Gastrocnemius medialis (tissue), 4 donors: ENCODE measurements at regions not wholly inside any gene's neighbourhood (a gene's known extent, or its start where the extent isn't known, plus 50 kb on each side); places are given as distances from the start of the nearest gene placed in this dataset.

Experiments
- ATAC-seq, 2 donors: fragments of 150-250 bp; one replicate each; pipeline ENCODE4 v1.9.1; 2016
- DNase-seq, 2 donors: peaks; one replicate each; pipeline ENCODE4 v3.0.0-alpha.2; 2019
- H3K27ac ChIP-seq, 4 donors: fragments of 200-600 bp; sonication (generic); 1 replicate in 1 of 4; 2 replicates in 3 of 4; pipeline ENCODE4 v1.5.1; 2016 to 2018; ENCODE audit warnings: mild to moderate bottlenecking in 2 of 4, moderate library complexity in 1 of 4
- H3K27me3 ChIP-seq, 3 donors: fragments of 200-600 bp; sonication (generic) in 2 of 3; 1 replicate in 1 of 3; 2 replicates in 2 of 3; pipeline versions ENCODE4 v1.5.1 to v1.6.0; 2016 to 2019; ENCODE audit warnings: mild to moderate bottlenecking in 1 of 3, moderate library complexity in 1 of 3
- H3K36me3 ChIP-seq, 2 donors: fragments of 200-600 bp; sonication (generic) in 1 of 2; one replicate each; pipeline ENCODE4 v1.5.1; 2017 to 2018
- H3K4me1 ChIP-seq, 2 donors: fragments of 200-600 bp; sonication (generic) in 1 of 2; one replicate each; pipeline ENCODE4 v1.5.1; 2016 to 2017; ENCODE audit warnings: mild to moderate bottlenecking in 2 of 2
- H3K4me3 ChIP-seq, 4 donors: fragments of 200-600 bp; sonication (generic) in 3 of 4; 1 replicate in 1 of 4; 2 replicates in 3 of 4; pipeline ENCODE4 v1.5.1; 2016 to 2019; ENCODE audit warnings: mild to moderate bottlenecking in 2 of 4
- H3K9me3 ChIP-seq, 3 donors: fragments of 200-600 bp; sonication (generic) in 2 of 3; 1 replicate in 1 of 3; 2 replicates in 2 of 3; pipeline ENCODE4 v1.5.1; 2016 to 2019
- POLR2A ChIP-seq, 2 donors: fragments of 450-650 bp; IDR thresholded peaks; one replicate each; pipeline ENCODE4 v1.6.1; 2017; ENCODE audit warnings: antibody characterized with exemption in 2 of 2, mild to moderate bottlenecking in 2 of 2, moderate library complexity in 2 of 2
- in situ Hi-C, 4 donors: fragments of 200-750 bp; cut with MboI; loops; one replicate each; pipeline versions ENCODE4 v1.15.0 to v1.8.0; 2017; ENCODE audit warnings: low sequenced_read_pairs in 4 of 4
- intact Hi-C: fragments of 100-400 bp; cut with DNase I; formaldehyde crosslinking; loops from one replicate; pipeline ENCODE4 v1.15.1; 2023; ENCODE audit warnings: low total_unique reads
- TF ChIP-seq, protein P1 (sequence below), 5 experiments: fragments of 450-650 bp in 3 of 5; fragments of 200-600 bp in 2 of 5; sonication (generic) in 2 of 5; IDR thresholded peaks in 4 of 5; conservative IDR thresholded peaks in 1 of 5; 1 replicate in 4 of 5; 2 replicates in 1 of 5; pipeline ENCODE4 v1.5.1; 2016 to 2019; ENCODE audit warnings: antibody characterized with exemption in 5 of 5, mild to moderate bottlenecking in 3 of 5, moderate library complexity in 3 of 5

DNA sequence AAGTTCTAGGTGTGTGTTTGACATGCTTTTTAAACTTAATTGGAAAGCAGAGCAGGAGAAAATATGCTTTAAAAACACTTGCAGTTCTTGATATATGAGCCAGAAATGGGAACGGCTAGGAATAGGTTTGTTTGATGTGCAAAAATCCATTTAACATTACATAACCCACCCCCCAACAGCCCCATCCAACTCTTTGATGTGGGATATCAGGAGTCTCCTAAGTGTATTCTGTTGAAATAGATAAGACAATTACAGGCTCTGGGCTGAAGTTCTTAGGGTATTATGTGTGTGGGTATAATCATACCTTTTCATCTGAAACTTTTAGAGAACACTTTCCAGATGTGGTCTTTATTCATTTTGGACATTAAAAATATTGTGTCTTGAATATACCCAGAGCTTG, 240.4 kb upstream of the CSNK1A1L start:
- H3K9me3 ChIP-seq, result no peaks in the 10 kb centered on the region
- DNase-seq (no peak), ATAC-seq (no peak)
- H3K27ac ChIP-seq, result no peak overlapping the region
- no peaks in the 10 kb centered on the region for H3K27me3 ChIP-seq
- intact Hi-C loops (no loop called here), in situ Hi-C loops (no loop called here)
- no peak overlapping the region for H3K4me3 ChIP-seq
- TF ChIP-seq, protein P1, sequence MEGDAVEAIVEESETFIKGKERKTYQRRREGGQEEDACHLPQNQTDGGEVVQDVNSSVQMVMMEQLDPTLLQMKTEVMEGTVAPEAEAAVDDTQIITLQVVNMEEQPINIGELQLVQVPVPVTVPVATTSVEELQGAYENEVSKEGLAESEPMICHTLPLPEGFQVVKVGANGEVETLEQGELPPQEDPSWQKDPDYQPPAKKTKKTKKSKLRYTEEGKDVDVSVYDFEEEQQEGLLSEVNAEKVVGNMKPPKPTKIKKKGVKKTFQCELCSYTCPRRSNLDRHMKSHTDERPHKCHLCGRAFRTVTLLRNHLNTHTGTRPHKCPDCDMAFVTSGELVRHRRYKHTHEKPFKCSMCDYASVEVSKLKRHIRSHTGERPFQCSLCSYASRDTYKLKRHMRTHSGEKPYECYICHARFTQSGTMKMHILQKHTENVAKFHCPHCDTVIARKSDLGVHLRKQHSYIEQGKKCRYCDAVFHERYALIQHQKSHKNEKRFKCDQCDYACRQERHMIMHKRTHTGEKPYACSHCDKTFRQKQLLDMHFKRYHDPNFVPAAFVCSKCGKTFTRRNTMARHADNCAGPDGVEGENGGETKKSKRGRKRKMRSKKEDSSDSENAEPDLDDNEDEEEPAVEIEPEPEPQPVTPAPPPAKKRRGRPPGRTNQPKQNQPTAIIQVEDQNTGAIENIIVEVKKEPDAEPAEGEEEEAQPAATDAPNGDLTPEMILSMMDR (IDR thresholded peaks at IDR 0.05 in 4 of 5, conservative IDR thresholded peaks at IDR 0.05 in 1 of 5), result no peak
- TF ChIP-seq POLR2A (IDR thresholded peaks at IDR 0.05), result no peak
- H3K36me3 ChIP-seq, result no peaks in the 10 kb centered on the region
- H3K4me1 ChIP-seq, result no peaks in the 10 kb centered on the region

DNA sequence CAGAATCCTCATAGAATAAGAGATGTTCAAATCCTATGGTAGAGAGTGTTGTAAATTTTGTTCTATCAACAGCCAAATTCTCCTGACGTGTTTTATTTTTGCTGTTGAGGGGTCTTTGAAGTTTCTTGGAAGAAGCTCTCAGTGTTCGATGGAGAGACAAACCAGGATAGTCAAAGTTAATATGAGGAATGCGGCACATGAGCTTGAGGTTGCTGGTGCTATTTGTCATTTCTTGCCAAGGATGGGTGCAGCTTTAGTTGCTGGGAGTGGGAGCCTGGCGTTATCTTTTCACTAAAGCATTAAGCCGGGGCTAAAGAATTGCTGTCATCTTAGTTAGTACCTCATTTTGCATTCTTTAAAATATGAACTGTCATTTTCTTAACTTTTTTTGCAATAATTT, 239.9 kb upstream of the CSNK1A1L start:
- Histone ChIP-seq H3K9me3 (no peaks in the 10 kb centered on the region), H3K4me1 (no peaks in the 10 kb centered on the region), H3K27ac (no peak overlapping the region), H3K36me3 (no peaks in the 10 kb centered on the region), H3K4me3 (no peak overlapping the region), H3K27me3 (no peaks in the 10 kb centered on the region)
- ATAC-seq, result no peak
- intact Hi-C loops (no loop called here), in situ Hi-C loops (no loop called here)
- DNase-seq, result no peak
- no peak for TF ChIP-seq POLR2A (IDR thresholded peaks at IDR 0.05)
- TF ChIP-seq, protein P1 (IDR thresholded peaks at IDR 0.05 in 4 of 5, conservative IDR thresholded peaks at IDR 0.05 in 1 of 5), result no peak

DNA sequence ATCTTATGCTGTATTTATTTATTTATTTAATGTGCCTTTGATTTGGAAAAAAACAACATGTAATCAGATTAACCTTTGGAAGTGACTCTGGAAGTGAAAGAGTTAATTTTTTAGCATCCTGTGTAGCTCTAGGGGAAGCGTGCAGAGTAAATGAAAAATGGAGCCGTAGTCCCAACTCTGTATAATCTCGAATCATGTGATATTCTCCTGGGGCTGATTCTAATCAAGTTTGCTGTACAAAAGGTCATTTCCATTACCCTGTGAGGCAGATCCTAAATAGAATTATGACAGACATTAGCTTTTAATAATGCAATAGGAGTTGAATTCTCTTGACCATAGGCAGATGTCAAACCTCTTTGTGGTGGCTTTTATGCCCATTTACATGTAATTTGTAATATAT, 238.6 kb upstream of the CSNK1A1L start:
- Histone ChIP-seq H3K27me3 (no peaks in the 10 kb centered on the region), H3K4me1 (no peaks in the 10 kb centered on the region), H3K9me3 (no peaks in the 10 kb centered on the region), H3K27ac (no peak overlapping the region), H3K4me3 (no peak overlapping the region), H3K36me3 (no peaks in the 10 kb centered on the region)
- DNase-seq, result no peak
- in situ Hi-C loops, result no loop called here
- TF ChIP-seq, protein P1 (IDR thresholded peaks at IDR 0.05 in 4 of 5, conservative IDR thresholded peaks at IDR 0.05 in 1 of 5), result no peak
- TF ChIP-seq POLR2A (IDR thresholded peaks at IDR 0.05), result no peak
- no peak for ATAC-seq
- intact Hi-C loops, result no loop called here

DNA sequence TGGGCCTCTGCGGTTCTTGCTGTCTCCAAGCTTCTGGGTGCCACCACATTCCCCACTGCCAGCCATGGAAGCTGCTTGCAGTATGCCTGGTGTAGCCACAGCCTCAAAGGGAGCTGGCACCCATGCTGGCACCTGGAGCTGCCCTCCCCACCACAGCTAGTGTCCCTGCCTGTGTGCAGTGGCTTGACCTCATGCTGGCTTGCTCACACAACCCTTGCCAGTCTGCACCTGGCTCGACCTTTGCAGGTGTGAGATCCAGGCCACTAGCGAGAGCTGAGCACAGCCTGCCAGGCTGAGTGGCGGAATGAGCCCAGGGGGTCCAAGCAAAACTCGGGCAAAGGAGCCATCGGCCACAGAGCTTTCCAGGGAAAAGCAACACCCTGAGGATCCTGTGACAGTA, 236.7 kb upstream of the CSNK1A1L start:
- DNase-seq (no peak), ATAC-seq (no peak)
- no peaks in the 10 kb centered on the region for H3K36me3 ChIP-seq
- intact Hi-C loops (no loop called here), in situ Hi-C loops (no loop called here)
- no peak overlapping the region for H3K4me3 ChIP-seq
- H3K4me1 ChIP-seq, result no peaks in the 10 kb centered on the region
- H3K9me3 ChIP-seq, result no peaks in the 10 kb centered on the region
- H3K27me3 ChIP-seq, result no peaks in the 10 kb centered on the region
- TF ChIP-seq POLR2A (IDR thresholded peaks at IDR 0.05), result no peak
- TF ChIP-seq, protein P1 (IDR thresholded peaks at IDR 0.05 in 4 of 5, conservative IDR thresholded peaks at IDR 0.05 in 1 of 5), result no peak
- H3K27ac ChIP-seq, result no peak overlapping the region

DNA sequence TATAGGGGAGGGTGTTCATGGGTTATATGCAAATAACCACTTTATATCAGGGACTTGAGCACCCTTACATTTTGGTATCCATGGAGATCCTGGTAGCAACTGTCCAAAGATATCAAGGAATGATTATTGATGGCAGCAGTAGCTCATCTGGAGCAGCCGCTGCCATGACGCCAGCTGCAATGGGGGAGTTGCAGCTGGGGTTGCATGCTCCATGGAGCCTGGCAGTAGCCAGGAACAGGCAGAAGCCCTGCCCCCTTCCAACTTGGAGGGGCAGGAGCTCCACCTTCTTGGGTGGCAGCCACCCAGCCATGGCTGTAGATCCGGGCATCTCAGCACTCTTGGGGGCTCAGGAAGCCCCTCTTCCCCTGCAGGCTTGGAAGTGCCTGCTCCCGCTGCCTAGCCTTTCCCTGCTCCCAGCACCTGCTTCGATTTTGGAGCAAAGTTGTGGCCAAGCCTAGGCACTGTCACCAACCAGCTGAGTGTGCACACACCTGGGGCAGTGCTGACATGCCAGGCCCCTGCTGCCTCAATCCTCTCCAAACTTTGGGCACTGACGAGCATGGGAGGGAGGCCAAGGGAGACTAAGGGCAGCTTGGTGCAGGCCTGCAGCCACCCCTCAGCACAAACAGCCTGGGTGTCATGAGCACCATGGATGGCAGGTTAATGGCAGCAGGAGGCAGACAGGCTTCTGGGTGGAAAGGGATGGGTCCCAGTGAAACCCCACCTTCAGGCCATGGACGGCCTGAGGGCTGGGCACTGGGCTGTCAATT, 235.6 kb upstream of the CSNK1A1L start:
- in situ Hi-C loops, result no loop called here
- Histone ChIP-seq H3K4me1 (no peaks in the 10 kb centered on the region), H3K36me3 (no peaks in the 10 kb centered on the region), H3K4me3 (no peak overlapping the region), H3K27ac (no peak overlapping the region), H3K9me3 (no peaks in the 10 kb centered on the region), H3K27me3 (no peaks in the 10 kb centered on the region)
- no peak for DNase-seq
- intact Hi-C loops, result no loop called here
- TF ChIP-seq, protein P1 (IDR thresholded peaks at IDR 0.05 in 4 of 5, conservative IDR thresholded peaks at IDR 0.05 in 1 of 5), result no peak
- no peak for ATAC-seq
